GM12878 (cell line): ENCODE measurements at regions not wholly inside any gene's neighbourhood (a gene's known extent, or its start where the extent isn't known, plus 50 kb on each side); places are given as distances from the start of the nearest gene placed in this dataset.
"Not testable (repeated sequence)": the region's sequence is repeated elsewhere in the genome, so short reads cannot be mapped to it uniquely, and the experiment has no call there.

Experiments
- ATAC-seq: fragments of 200-7000 bp; cut with Tn5 transposase; 3 replicates; pipeline ENCODE4 v1.9.1; 2020; ENCODE audit warnings: mild to moderate bottlenecking, moderate library complexity
- BruUV-seq: library from RNA; stranded (reverse); fragments of 400-500 nt; replicated peaks from 2 replicates; lab custom pipeline; 2021; lab: Mats Ljungman, UMichigan
- CTCF ChIA-PET: fragments of 300-600 bp; sonication (Branson Sonifier 250); formaldehyde crosslinking; extraction: SDS; loops from one replicate; lab custom pipeline; 2021; ENCODE audit warnings: inconsistent platforms; lab: Yijun Ruan, JAX
- POLR2A ChIA-PET: fragments of 350-600 bp; formaldehyde crosslinking; extraction: SDS; loops from one replicate; lab custom pipeline; 2021; ENCODE audit warnings: inconsistent platforms; lab: Charles Lee
- RAD21 ChIA-PET: fragments of 300-600 bp; sonication (Branson Sonifier 250); formaldehyde crosslinking; loops from one replicate; lab custom pipeline; 2023; ENCODE audit warnings: antibody characterized with exemption; ENCODE audit not compliant: unreplicated experiment; lab: Charles Lee
- SMC1A ChIA-PET: fragments of 300-600 bp; sonication (Branson Sonifier 250); formaldehyde crosslinking; loops from one replicate; lab custom pipeline; 2023; ENCODE audit not compliant: unreplicated experiment, uncharacterized antibody; lab: Charles Lee
- DNase-seq: peaks from one replicate; pipeline ENCODE4 v3.0.0-alpha.2; 2011; ENCODE audit warnings: low read depth, low spot score
- FAIRE-seq: peaks from 3 replicates; lab custom pipeline; 2011; peaks lifted over from hg19 to GRCh38; lab: Jason Lieb, UNC
- H2AFZ ChIP-seq: 2 replicates; pipeline ENCODE4 v1.6.0; 2011; ENCODE audit warnings: low read depth, low read length, control low read depth; ENCODE audit not compliant: control insufficient read depth
- H3K27ac ChIP-seq: 2 replicates; pipeline ENCODE4 v1.5.1; 2011; ENCODE audit warnings: control low read depth; ENCODE audit not compliant: control insufficient read depth, insufficient read depth
- H3K27me3 ChIP-seq, 2 experiments: replicated peaks in 1 of 2; 2 replicates each; pipeline versions ENCODE4 v1.6.0 to v1.6.1; 2011; ENCODE audit warnings: low read length in 1 of 2; ENCODE audit not compliant: control insufficient read depth in 2 of 2, insufficient read depth in 2 of 2
- H3K36me3 ChIP-seq, 2 experiments: 2 replicates each; pipeline ENCODE4 v1.5.1; 2011; ENCODE audit warnings: low read length in 1 of 2; ENCODE audit not compliant: control insufficient read depth in 2 of 2, insufficient read depth in 2 of 2
- H3K4me1 ChIP-seq: 2 replicates; pipeline ENCODE4 v1.6.1; 2011; ENCODE audit warnings: mild to moderate bottlenecking, low read length, moderate library complexity, mixed read lengths; ENCODE audit not compliant: control insufficient read depth, insufficient read depth
- H3K4me2 ChIP-seq: 2 replicates; pipeline ENCODE4 v1.6.0; 2011; ENCODE audit warnings: control low read depth; ENCODE audit not compliant: control insufficient read depth, insufficient read depth
- H3K4me3 ChIP-seq: fragments of 200-600 bp; sonication (generic); 2 replicates; pipeline ENCODE4 v1.5.1; 2016
- H3K79me2 ChIP-seq: 2 replicates; pipeline ENCODE4 v1.6.0; 2011; ENCODE audit warnings: low read length; ENCODE audit not compliant: control insufficient read depth, insufficient read depth
- H3K9ac ChIP-seq: 2 replicates; pipeline ENCODE4 v1.8.0; 2011; ENCODE audit warnings: low read length, control low read depth, mixed read lengths; ENCODE audit not compliant: control insufficient read depth, insufficient read depth
- H3K9me3 ChIP-seq: replicated peaks from 3 replicates; pipeline ENCODE4 v1.5.1; 2011; ENCODE audit warnings: mild to moderate bottlenecking, low read length; ENCODE audit not compliant: control insufficient read depth, insufficient read depth
- H4K20me1 ChIP-seq: 2 replicates; pipeline ENCODE4 v1.6.0; 2011; ENCODE audit not compliant: control insufficient read depth, insufficient read depth
- BCLAF1 ChIP-seq: fragments of 450-650 bp; IDR thresholded peaks from 2 replicates; pipeline ENCODE4 v1.6.1; 2017; ENCODE audit warnings: antibody characterized with exemption, mild to moderate bottlenecking, moderate library complexity
- BRCA1 ChIP-seq: IDR thresholded peaks from 2 replicates; pipeline ENCODE4 v1.6.1; 2011; ENCODE audit warnings: low read depth, low read length, improper control_type of control experiment
- CBX3 ChIP-seq: fragments of 200-600 bp; sonication (generic); IDR thresholded peaks from 2 replicates; pipeline ENCODE4 v1.6.1; 2016; ENCODE audit warnings: low read depth, borderline replicate concordance
- CHD4 ChIP-seq: fragments of 200-600 bp; sonication (generic); IDR thresholded peaks from 2 replicates; pipeline ENCODE4 v1.6.1; 2016; ENCODE audit warnings: mild to moderate bottlenecking
- FOXM1 ChIP-seq: IDR thresholded peaks from 2 replicates; pipeline ENCODE4 v1.6.1; 2012; ENCODE audit warnings: low read depth, mild to moderate bottlenecking, inconsistent platforms, low read length, moderate library complexity
- KAT2A ChIP-seq: conservative IDR thresholded peaks from 2 replicates; pipeline ENCODE4 v1.6.1; 2011; ENCODE audit warnings: low read depth, low read length; ENCODE audit not compliant: control insufficient read depth
- NR2C2 ChIP-seq: IDR thresholded peaks from 2 replicates; pipeline ENCODE4 v1.6.1; 2011; ENCODE audit warnings: borderline replicate concordance, low read depth; ENCODE audit not compliant: control insufficient read depth, insufficient read length
- RELB ChIP-seq: fragments of 450-650 bp; IDR thresholded peaks from 2 replicates; pipeline ENCODE4 v1.6.1; 2017; ENCODE audit warnings: low read depth, mild to moderate bottlenecking, moderate library complexity
- ZNF274 ChIP-seq: IDR thresholded peaks from one replicate; pipeline ENCODE4 v1.8.0; 2011; ENCODE audit not compliant: insufficient read length, insufficient read depth
- WGBS: methylation state at CpG from one replicate; pipeline ENCODE4 v1.1.6; 2016; ENCODE audit warnings: low lambda C conversion rate; ENCODE audit not compliant: insufficient replicate concordance, insufficient coverage; ENCODE audit errors: missing lambda C conversion rate; 5-methylcytosine and 5-hydroxymethylcytosine counted together
- in situ Hi-C: fragments of 300-500 bp; cut with MboI; formaldehyde crosslinking; loops from 9 replicates; pipeline ENCODE4 v1.14.3; 2018; ENCODE audit warnings: mixed read lengths
- intact Hi-C: fragments of 100-400 bp; cut with micrococcal nuclease; formaldehyde crosslinking; loops from one replicate; pipeline ENCODE4 v1.14.2; 2022; ENCODE audit not compliant: unreplicated experiment

- no peak overlapping the region for H3K27ac ChIP-seq
- H3K9me3 ChIP-seq = no peaks in the 10 kb centered on the region
- H3K4me2 ChIP-seq = no peak overlapping the region
- BruUV-seq = no TSS peak
- no peak overlapping the region for H3K9ac ChIP-seq
- no peaks in the 10 kb centered on the region for H4K20me1 ChIP-seq
- TF ChIP-seq CHD4 = no peak
- no peak for TF ChIP-seq RELB
- TF ChIP-seq ZNF274 = no peak
- no peak for TF ChIP-seq NR2C2
- TF ChIP-seq KAT2A = no peak
- TF ChIP-seq BCLAF1 = no peak
- no peak for TF ChIP-seq CBX3
- no peak for TF ChIP-seq BRCA1
- TF ChIP-seq FOXM1 = no peak
- TF ChIP-seq, all 136 proteins: peak for 0
- Histone ChIP-seq H3K4me3 (no peak overlapping the region), H3K79me2 (peaks cover 5% of the 10 kb centered on the region), H2AFZ (no peak overlapping the region), H3K27me3 (no peaks in the 10 kb centered on the region), H3K4me1 (0 out of 2 replicates have a peak, but pooled peaks cover 3% of the 10 kb centered on the region), H3K36me3 (no peaks in the 10 kb centered on the region)
- SMC1A ChIA-PET = no interaction called here
- RAD21 ChIA-PET = no interaction called here
- POLR2A ChIA-PET = interaction anchor here (0.6 kb wide), 1 partner anchor 556 kb away, joined by 3 read pairs; no protein-coding TSS in a partner anchor
- intact Hi-C loops = no loop called here
- in situ Hi-C loops = no loop called here
- ATAC-seq (no peak), DNase-seq (no peak), FAIRE-seq (no peak)
- 77% methylated on average over 15 of the region's 17 CpGs for WGBS
- CTCF ChIA-PET = interaction anchor here (1.2 kb wide), 1 partner anchor 200 kb away, joined by 3 read pairs; no protein-coding TSS in a partner anchor
Measured at GRCh38 chr17:77288115-77288619, 147.4 kb downstream of the SEC14L1 start.

GRCh38 chr17:77290759-77291558 lies 150.2 kb downstream of the SEC14L1 start:
- H4K20me1 ChIP-seq, ATAC-seq, H3K4me2 ChIP-seq, in situ Hi-C loops, CTCF ChIA-PET, H3K9ac ChIP-seq, H3K4me1 ChIP-seq, H3K36me3 ChIP-seq, POLR2A ChIA-PET, DNase-seq, SMC1A ChIA-PET, H3K4me3 ChIP-seq, RAD21 ChIA-PET, H3K9me3 ChIP-seq, H2AFZ ChIP-seq, H3K79me2 ChIP-seq, intact Hi-C loops, FAIRE-seq, BruUV-seq, H3K27me3 ChIP-seq, H3K27ac ChIP-seq: not testable (repeated sequence)
- 87% methylated on average over 19 of the region's 20 CpGs for WGBS
